Caco-2 (cell line): ENCODE measurements at regions not wholly inside any gene's neighbourhood (a gene's known extent, or its start where the extent isn't known, plus 50 kb on each side); places are given as distances from the start of the nearest gene placed in this dataset.

Experiments used
- BruUV-seq: library from RNA; stranded (reverse); fragments of 400-500 nt; replicated peaks from 2 replicates; lab custom pipeline; 2021; lab: Mats Ljungman, UMichigan
- CTCF ChIA-PET: fragments of 300-600 bp; sonication (Branson Sonifier 250); formaldehyde crosslinking; loops from one replicate; lab custom pipeline; 2022; ENCODE audit warnings: antibody characterized with exemption; lab: Charles Lee
- POLR2A ChIA-PET: fragments of 300-600 bp; sonication (Branson Sonifier 250); formaldehyde crosslinking; loops from one replicate; lab custom pipeline; 2022; ENCODE audit warnings: antibody characterized with exemption; lab: Charles Lee
- DNase-seq, 2 experiments: peaks; one replicate each; pipeline versions ENCODE4 v3.0.0 to v3.0.0-alpha.2; 2020 to 2022
- H3K27me3 ChIP-seq: replicated peaks from 2 replicates; pipeline ENCODE4 v1.6.0; 2011; ENCODE audit warnings: low read length; ENCODE audit not compliant: control insufficient read depth, insufficient read depth
- H3K36me3 ChIP-seq: 2 replicates; pipeline ENCODE4 v1.5.1; 2011; ENCODE audit warnings: low read length; ENCODE audit not compliant: control insufficient read depth, insufficient read depth
- H3K4me1 ChIP-seq: fragments of 250-450 bp; sonication (Bioruptor Pico); 2 replicates; pipeline ENCODE4 v1.5.1; 2020; ENCODE audit warnings: mild to moderate bottlenecking
- H3K4me3 ChIP-seq: 2 replicates; pipeline ENCODE4 v1.5.1; 2011; ENCODE audit warnings: low read depth, mild to moderate bottlenecking, control low read depth, low read length
- H3K9me3 ChIP-seq: fragments of 250-450 bp; sonication (Bioruptor Pico); 2 replicates; pipeline ENCODE4 v1.5.1; 2020; ENCODE audit warnings: mild to moderate bottlenecking, moderate library complexity
- H3K27ac Mint-ChIP-seq: one replicate; pipeline ENCODE4 v1.8.0; 2022; ENCODE audit warnings: mixed read lengths; ENCODE audit not compliant: unreplicated experiment
- H3K27me3 Mint-ChIP-seq: one replicate; pipeline ENCODE4 v1.8.0; 2022; ENCODE audit warnings: mixed read lengths; ENCODE audit not compliant: insufficient read depth, unreplicated experiment
- H3K36me3 Mint-ChIP-seq: one replicate; pipeline ENCODE4 v1.8.0; 2022; ENCODE audit warnings: mild to moderate bottlenecking, mixed read lengths; ENCODE audit not compliant: insufficient read depth, unreplicated experiment
- H3K4me1 Mint-ChIP-seq: one replicate; pipeline ENCODE4 v1.8.0; 2022; ENCODE audit warnings: low read depth, mixed read lengths; ENCODE audit not compliant: unreplicated experiment
- H3K4me3 Mint-ChIP-seq: one replicate; pipeline ENCODE4 v1.8.0; 2022; ENCODE audit warnings: mild to moderate bottlenecking, moderate library complexity, mixed read lengths; ENCODE audit not compliant: unreplicated experiment
- H3K9me3 Mint-ChIP-seq: one replicate; pipeline ENCODE4 v1.8.0; 2022; ENCODE audit warnings: mixed read lengths; ENCODE audit not compliant: unreplicated experiment
- CTCF ChIP-seq, 2 experiments: fragments of 200-600 bp in 1 of 2; IDR thresholded peaks; 1 replicate in 1 of 2; 2 replicates in 1 of 2; pipeline versions ENCODE4 v1.5.1 to v1.8.0; 2011 to 2022; ENCODE audit warnings: antibody characterized with exemption in 1 of 2, control low read depth in 1 of 2, inconsistent platforms in 1 of 2, low read depth in 1 of 2, low read length in 1 of 2, mild to moderate bottlenecking in 1 of 2, moderate library complexity in 1 of 2; ENCODE audit not compliant: insufficient read depth in 1 of 2, severe bottlenecking in 1 of 2, unreplicated experiment in 1 of 2
- intact Hi-C: fragments of 100-400 bp; cut with micrococcal nuclease; formaldehyde crosslinking; loops from one replicate; pipeline ENCODE4 v1.10.0; 2022; ENCODE audit not compliant: unreplicated experiment

- Mint-ChIP-seq H3K27ac (no peak overlapping the region), H3K4me1 (no peaks in the 10 kb centered on the region), H3K9me3 (no peaks in the 10 kb centered on the region), H3K4me3 (no peak overlapping the region), H3K27me3 (peaks cover 2% of the 10 kb centered on the region), H3K36me3 (no peaks in the 10 kb centered on the region)
- H3K9me3 ChIP-seq, result no peaks in the 10 kb centered on the region
- CTCF ChIA-PET, result no interaction called here
- POLR2A ChIA-PET, result no interaction called here
- no peaks in the 10 kb centered on the region for H3K27me3 ChIP-seq
- no peaks in the 10 kb centered on the region for H3K4me1 ChIP-seq
- no peak for TF ChIP-seq CTCF (IDR thresholded peaks at IDR 0.05; ENCODE audit: insufficient read depth in 1 of 2, low read depth in 1 of 2, low read length in 1 of 2, severe bottlenecking in 1 of 2, unreplicated experiment in 1 of 2)
- intact Hi-C loops, result no loop called here
- H3K4me3 ChIP-seq, result no peak overlapping the region
- no peaks in the 10 kb centered on the region for H3K36me3 ChIP-seq
- BruUV-seq, result no TSS peak
- no peak for DNase-seq
Observed at GRCh38 chr6:104506429-104506828, 353.3 kb downstream of the HACE1 start.

GRCh38 chr6:104505838-104506237 lies 353.9 kb downstream of the HACE1 start:
- no TSS peak for BruUV-seq
- H3K9me3 Mint-ChIP-seq, result no peaks in the 10 kb centered on the region

DNA sequence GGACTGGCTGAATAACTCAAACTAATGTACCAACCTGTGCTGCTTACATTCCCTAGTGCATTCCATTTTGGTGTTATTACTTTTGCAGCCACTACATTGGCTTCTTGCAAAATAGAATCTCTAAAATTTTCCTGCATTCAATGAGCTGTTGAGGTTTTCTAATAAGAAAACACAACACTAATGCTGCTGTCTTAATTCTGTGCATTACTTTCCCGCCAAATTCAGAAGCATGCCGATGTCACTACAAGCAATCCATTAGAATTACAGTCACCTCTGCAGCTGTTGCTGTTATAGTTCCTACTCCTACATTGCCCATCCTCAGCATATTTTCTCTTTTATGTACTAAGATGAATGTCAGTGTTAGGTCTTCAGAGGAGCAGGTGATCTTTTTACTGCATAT lies 359.5 kb downstream of the HACE1 start:
- H3K9me3 Mint-ChIP-seq, result peaks cover 11% of the 10 kb centered on the region
- H3K4me1 Mint-ChIP-seq, result no peaks in the 10 kb centered on the region
- no peaks in the 10 kb centered on the region for H3K27me3 ChIP-seq
- H3K27ac Mint-ChIP-seq, result no peak overlapping the region
- H3K9me3 ChIP-seq, result no peaks in the 10 kb centered on the region
- no TSS peak for BruUV-seq
- intact Hi-C loops, result no loop called here
- ChIA-PET POLR2A (no interaction called here), CTCF (no interaction called here)
- no peaks in the 10 kb centered on the region for H3K4me1 ChIP-seq
- no peak overlapping the region for H3K4me3 Mint-ChIP-seq
- TF ChIP-seq CTCF (IDR thresholded peaks at IDR 0.05; ENCODE audit: insufficient read depth in 1 of 2, low read depth in 1 of 2, low read length in 1 of 2, severe bottlenecking in 1 of 2, unreplicated experiment in 1 of 2), result no peak
- peaks cover 2% of the 10 kb centered on the region for H3K27me3 Mint-ChIP-seq
- no peaks in the 10 kb centered on the region for H3K36me3 Mint-ChIP-seq
- H3K4me3 ChIP-seq, result no peak overlapping the region
- DNase-seq, result no peak
- no peaks in the 10 kb centered on the region for H3K36me3 ChIP-seq

More at GRCh38 chr6:104505838-104506237, 353.9 kb downstream of the HACE1 start:
- no peaks in the 10 kb centered on the region for H3K4me1 Mint-ChIP-seq
- H3K36me3 ChIP-seq, result no peaks in the 10 kb centered on the region
- H3K27me3 Mint-ChIP-seq, result peaks cover 2% of the 10 kb centered on the region
- H3K4me1 ChIP-seq, result no peaks in the 10 kb centered on the region
- no peaks in the 10 kb centered on the region for H3K36me3 Mint-ChIP-seq
- H3K27me3 ChIP-seq, result no peaks in the 10 kb centered on the region
- H3K9me3 ChIP-seq, result no peaks in the 10 kb centered on the region
- TF ChIP-seq CTCF (IDR thresholded peaks at IDR 0.05; ENCODE audit: insufficient read depth in 1 of 2, low read depth in 1 of 2, low read length in 1 of 2, severe bottlenecking in 1 of 2, unreplicated experiment in 1 of 2), result no peak
- no peak overlapping the region for H3K4me3 ChIP-seq
- intact Hi-C loops, result no loop called here
- POLR2A ChIA-PET, result no interaction called here
- H3K4me3 Mint-ChIP-seq, result no peak overlapping the region
- no peak for DNase-seq
- no peak overlapping the region for H3K27ac Mint-ChIP-seq
- CTCF ChIA-PET, result no interaction called here
